ENCODE measurements at regions not wholly inside any gene's neighbourhood (a gene's known extent, or its start where the extent isn't known, plus 50 kb on each side); places are given as distances from the start of the nearest gene placed in this dataset.

- TF ChIP-seq POLR2A (IDR thresholded peaks at IDR 0.05) (no peak), CTCF (IDR thresholded peaks at IDR 0.05 in 4 of 5, conservative IDR thresholded peaks at IDR 0.05 in 1 of 5) (no peak)
These were observed 554.6 kb upstream of the RIOK2 start for GRCh38 chr5:97737608-97738007.

All from gastrocnemius medialis (tissue), 4 donors.